BLaER1 (cell line): ENCODE measurements at regions not wholly inside any gene's neighbourhood (a gene's known extent, or its start where the extent isn't known, plus 50 kb on each side); places are given as distances from the start of the nearest gene placed in this dataset.

Experiments
- H3K27ac ChIP-seq: shearing (Covaris generic); formaldehyde crosslinking; 2 replicates; pipeline ENCODE4 v1.8.1; 2022
- H3K27me3 ChIP-seq: shearing (Covaris generic); formaldehyde crosslinking; 2 replicates; pipeline ENCODE4 v1.8.1; 2022
- H3K36me3 ChIP-seq: shearing (Covaris generic); formaldehyde crosslinking; 2 replicates; pipeline ENCODE4 v1.8.1; 2022
- H3K4me1 ChIP-seq: shearing (Covaris generic); formaldehyde crosslinking; 2 replicates; pipeline ENCODE4 v1.8.1; 2022
- H3K4me2 ChIP-seq: shearing (Covaris generic); formaldehyde crosslinking; 2 replicates; pipeline ENCODE4 v1.8.1; 2022
- H3K4me3 ChIP-seq: shearing (Covaris generic); formaldehyde crosslinking; 2 replicates; pipeline ENCODE4 v1.8.1; 2022
- H3K9ac ChIP-seq: shearing (Covaris generic); formaldehyde crosslinking; 2 replicates; pipeline ENCODE4 v1.8.1; 2022
- H3K9me3 ChIP-seq: shearing (Covaris generic); formaldehyde crosslinking; 2 replicates; pipeline ENCODE4 v1.8.1; 2022
- H4K20me1 ChIP-seq: shearing (Covaris generic); formaldehyde crosslinking; 2 replicates; pipeline ENCODE4 v1.8.1; 2022
- Cebpa-rat ChIP-seq: shearing (Covaris generic); IDR thresholded peaks from 2 replicates; pipeline ENCODE4 v1.8.1; 2022

GRCh38 chr20:59469267-59470252 lies 134.8 kb upstream of the PHACTR3 start:
- no peak for TF ChIP-seq Cebpa-rat
- Histone ChIP-seq H3K4me2 (peak overlapping the region; percentile 72), H3K9ac (peak overlapping the region; percentile 39; the same call in 1 of the 2 replicates), H3K9me3 (no peaks in the 10 kb centered on the region), H3K4me1 (peaks cover 68% of the 10 kb centered on the region), H3K27me3 (peaks cover 35% of the 10 kb centered on the region), H3K36me3 (no peaks in the 10 kb centered on the region), H3K27ac (peak overlapping the region; percentile 52), H4K20me1 (no peaks in the 10 kb centered on the region), H3K4me3 (peak overlapping the region; percentile 17; the same call in 1 of the 2 replicates)

- no peaks in the 10 kb centered on the region for H3K36me3 ChIP-seq
- H3K27ac ChIP-seq = peak overlapping the region; percentile 52
- H4K20me1 ChIP-seq = no peaks in the 10 kb centered on the region
- peak overlapping the region; percentile 72 for H3K4me2 ChIP-seq
- TF ChIP-seq Cebpa-rat = no peak
- H3K4me3 ChIP-seq = 0 out of 2 replicates have a peak overlapping the region, but pooled peaks have one; percentile 17
- no peaks in the 10 kb centered on the region for H3K9me3 ChIP-seq
- peaks cover 60% of the 10 kb centered on the region for H3K4me1 ChIP-seq
- H3K9ac ChIP-seq = no peak overlapping the region
- H3K27me3 ChIP-seq = peaks cover 35% of the 10 kb centered on the region
These were observed 133.8 kb upstream of the PHACTR3 start for GRCh38 chr20:59470521-59470920.

DNA sequence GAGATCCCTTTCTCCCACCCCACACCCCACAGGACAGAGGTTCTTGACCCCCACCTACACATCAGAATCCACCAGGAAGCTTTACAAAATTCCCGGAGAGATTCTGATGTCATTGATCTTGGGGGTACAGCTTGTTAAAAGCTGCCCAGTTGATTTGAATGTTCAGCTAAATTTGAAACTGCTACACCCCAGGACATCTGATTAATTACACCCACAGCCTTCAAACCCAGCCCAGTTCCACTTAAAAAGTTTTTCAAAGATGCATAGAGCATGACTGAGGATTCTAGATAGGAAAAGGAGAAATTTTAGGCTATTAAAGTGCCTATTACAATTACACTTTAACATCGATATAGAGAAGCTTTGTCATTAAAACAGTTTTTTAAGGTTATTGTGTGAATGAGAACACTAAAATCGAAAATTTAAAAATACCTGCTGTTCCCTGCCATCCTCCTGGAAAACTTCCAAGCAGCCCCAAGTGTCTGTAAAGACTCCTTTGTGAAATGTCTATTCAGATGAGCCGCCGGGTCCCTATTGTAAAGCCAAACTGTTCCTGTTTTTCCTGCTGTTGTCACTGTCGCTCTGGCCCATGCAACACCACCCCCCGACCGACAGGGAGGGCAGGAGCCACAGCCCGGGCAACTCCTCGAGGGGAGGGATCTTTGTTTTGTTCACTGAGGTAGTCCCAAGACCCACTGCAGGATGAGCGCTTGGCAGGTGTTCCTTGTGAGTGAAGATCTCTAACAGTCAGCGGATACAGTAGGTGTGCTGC lies 132.5 kb upstream of the PHACTR3 start:
- no peaks in the 10 kb centered on the region for H3K36me3 ChIP-seq
- H3K27me3 ChIP-seq = peaks cover 35% of the 10 kb centered on the region
- peaks cover 47% of the 10 kb centered on the region for H3K4me1 ChIP-seq
- no peak overlapping the region for H3K4me3 ChIP-seq
- H3K4me2 ChIP-seq = peak overlapping the region; percentile 72; the same call in 1 of the 2 replicates
- no peaks in the 10 kb centered on the region for H4K20me1 ChIP-seq
- H3K27ac ChIP-seq = no peak overlapping the region
- no peak overlapping the region for H3K9ac ChIP-seq
- no peak for TF ChIP-seq Cebpa-rat
- H3K9me3 ChIP-seq = no peaks in the 10 kb centered on the region

- TF ChIP-seq Cebpa-rat = no peak
- Histone ChIP-seq H3K4me2 (no peak overlapping the region), H3K9me3 (no peaks in the 10 kb centered on the region), H4K20me1 (no peaks in the 10 kb centered on the region), H3K27me3 (peaks cover 35% of the 10 kb centered on the region), H3K36me3 (no peaks in the 10 kb centered on the region), H3K4me3 (no peak overlapping the region), H3K27ac (no peak overlapping the region), H3K9ac (no peak overlapping the region), H3K4me1 (peaks cover 28% of the 10 kb centered on the region)
These were observed 130.6 kb upstream of the PHACTR3 start for GRCh38 chr20:59473742-59474141.

DNA sequence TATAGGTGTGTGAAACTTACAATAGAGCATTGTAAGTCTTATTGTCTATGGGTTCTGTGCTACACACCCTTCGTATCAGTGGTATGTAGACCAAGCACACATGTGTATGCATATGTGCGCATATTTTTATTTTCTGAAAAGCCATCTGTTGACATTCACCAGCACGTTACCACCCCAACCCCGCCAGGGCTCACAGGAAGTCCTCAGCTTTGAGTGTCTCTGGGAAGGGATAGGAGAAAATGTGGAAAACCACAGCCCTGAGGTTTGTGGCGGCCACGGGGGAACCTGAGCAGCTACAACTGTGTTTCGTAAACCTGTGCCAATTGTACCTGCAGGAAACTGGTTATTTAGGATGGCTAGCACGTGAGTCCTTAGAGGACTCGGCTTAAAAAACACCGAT lies 123.3 kb upstream of the PHACTR3 start:
- Histone ChIP-seq H3K9me3 (no peaks in the 10 kb centered on the region), H4K20me1 (no peaks in the 10 kb centered on the region), H3K27me3 (no peaks in the 10 kb centered on the region), H3K4me1 (peaks cover 10% of the 10 kb centered on the region), H3K4me3 (no peak overlapping the region), H3K4me2 (peak overlapping the region; percentile 20), H3K9ac (no peak overlapping the region), H3K36me3 (no peaks in the 10 kb centered on the region), H3K27ac (no peak overlapping the region)
- no peak for TF ChIP-seq Cebpa-rat

DNA sequence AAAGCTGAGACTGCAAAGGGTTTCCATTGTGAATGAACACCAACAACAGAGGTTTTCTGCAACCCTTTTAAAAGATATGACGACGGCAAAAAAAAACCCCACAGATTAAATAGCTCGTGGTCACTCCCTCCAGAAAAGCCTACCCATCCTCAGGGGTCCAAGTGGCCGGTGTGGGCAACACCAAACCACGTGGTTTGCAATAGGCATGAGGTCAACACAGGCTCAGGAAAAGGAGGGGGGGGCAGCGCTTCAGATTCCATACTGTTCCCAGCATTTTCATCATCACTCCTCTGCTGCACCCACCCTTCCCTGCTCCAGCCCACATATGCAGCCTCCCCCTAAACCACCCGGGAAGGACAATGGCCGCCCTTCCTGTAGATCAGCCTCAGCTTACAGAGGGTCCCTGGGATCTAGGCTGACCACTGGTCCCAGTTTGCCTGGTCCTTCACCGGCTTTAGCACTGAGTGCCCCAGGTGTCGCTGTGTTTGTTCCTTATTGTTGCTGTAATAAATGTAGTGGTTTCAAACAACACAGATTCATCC lies 122.8 kb upstream of the PHACTR3 start:
- H3K27me3 ChIP-seq = no peaks in the 10 kb centered on the region

DNA sequence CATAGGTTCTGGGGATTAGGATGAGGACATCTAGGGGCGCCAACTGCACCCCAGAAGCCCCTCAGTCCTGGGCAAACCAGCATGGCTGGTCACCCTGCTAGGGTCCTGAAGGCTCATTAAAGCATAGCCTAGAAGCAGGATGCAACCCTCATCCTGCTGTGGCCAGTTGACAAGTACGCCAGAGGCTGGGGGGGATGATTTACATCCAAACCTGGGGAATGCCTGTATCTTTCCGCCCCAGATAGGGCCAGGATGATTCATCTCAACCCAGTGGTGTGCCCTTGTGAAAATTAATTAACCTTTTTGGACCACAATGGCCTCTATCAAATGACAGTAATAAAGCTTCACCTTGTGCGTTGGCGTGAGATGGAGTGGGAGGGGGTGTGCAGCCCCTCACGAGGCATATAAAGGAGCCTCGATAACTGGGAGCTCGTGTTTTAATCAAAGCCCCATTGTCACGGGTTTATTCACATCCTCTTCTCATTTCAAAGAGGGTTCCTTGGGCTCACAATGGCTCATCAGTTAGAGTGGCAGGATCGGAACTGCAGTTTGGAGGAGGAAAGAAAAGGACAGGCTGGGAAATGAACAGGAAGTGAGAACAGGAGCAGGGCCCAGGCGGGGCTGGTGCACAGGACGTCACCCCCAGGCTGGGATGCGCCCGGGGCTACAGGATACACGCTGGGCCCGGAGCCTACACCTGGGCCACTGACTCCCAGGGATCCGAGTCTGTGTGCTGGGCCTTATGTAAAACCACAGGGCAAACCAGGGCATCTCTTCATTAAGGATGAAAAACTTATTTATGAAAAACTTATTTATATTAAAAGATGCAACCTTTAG lies 121.8 kb upstream of the PHACTR3 start:
- no peak for TF ChIP-seq Cebpa-rat
- H3K27ac ChIP-seq = no peak overlapping the region
- H3K4me3 ChIP-seq = no peak overlapping the region
- no peaks in the 10 kb centered on the region for H3K9me3 ChIP-seq
- no peak overlapping the region for H3K4me2 ChIP-seq
- no peaks in the 10 kb centered on the region for H4K20me1 ChIP-seq
- H3K9ac ChIP-seq = no peak overlapping the region
- no peaks in the 10 kb centered on the region for H3K27me3 ChIP-seq
- peaks cover 10% of the 10 kb centered on the region for H3K4me1 ChIP-seq
- H3K36me3 ChIP-seq = no peaks in the 10 kb centered on the region

More for the DNA sequence above, 122.8 kb upstream of the PHACTR3 start:
- peaks cover 10% of the 10 kb centered on the region for H3K4me1 ChIP-seq
- peak overlapping the region; percentile 20 for H3K4me2 ChIP-seq
- no peak overlapping the region for H3K9ac ChIP-seq
- no peaks in the 10 kb centered on the region for H3K36me3 ChIP-seq
- no peaks in the 10 kb centered on the region for H4K20me1 ChIP-seq
- H3K9me3 ChIP-seq = no peaks in the 10 kb centered on the region
- H3K27ac ChIP-seq = no peak overlapping the region
- no peak overlapping the region for H3K4me3 ChIP-seq
- TF ChIP-seq Cebpa-rat = no peak

DNA sequence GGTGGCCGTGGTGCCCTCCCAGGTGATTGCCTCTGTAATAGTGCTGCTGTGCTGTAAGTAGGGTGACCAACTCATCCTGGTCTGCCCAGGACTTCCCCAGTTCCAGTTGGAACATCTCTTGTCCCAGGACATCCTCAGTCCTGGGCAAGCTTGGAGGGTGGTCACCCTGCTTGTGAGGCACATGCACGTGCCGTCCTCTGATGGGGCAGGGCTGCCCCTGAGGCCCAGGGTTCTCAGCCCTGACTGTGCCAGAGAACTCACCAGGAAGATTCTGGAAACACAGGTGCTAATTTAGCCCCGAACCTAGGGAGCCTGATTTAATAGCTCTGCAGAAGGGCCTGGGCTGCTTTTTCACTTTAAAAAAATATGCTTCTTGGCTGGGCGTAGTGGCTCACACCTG lies 120.9 kb upstream of the PHACTR3 start:
- Histone ChIP-seq H3K4me1 (peaks cover 10% of the 10 kb centered on the region), H3K27me3 (no peaks in the 10 kb centered on the region), H4K20me1 (no peaks in the 10 kb centered on the region), H3K27ac (no peak overlapping the region), H3K4me3 (no peak overlapping the region), H3K4me2 (no peak overlapping the region), H3K9me3 (no peaks in the 10 kb centered on the region), H3K36me3 (no peaks in the 10 kb centered on the region), H3K9ac (no peak overlapping the region)
- TF ChIP-seq Cebpa-rat = no peak

DNA sequence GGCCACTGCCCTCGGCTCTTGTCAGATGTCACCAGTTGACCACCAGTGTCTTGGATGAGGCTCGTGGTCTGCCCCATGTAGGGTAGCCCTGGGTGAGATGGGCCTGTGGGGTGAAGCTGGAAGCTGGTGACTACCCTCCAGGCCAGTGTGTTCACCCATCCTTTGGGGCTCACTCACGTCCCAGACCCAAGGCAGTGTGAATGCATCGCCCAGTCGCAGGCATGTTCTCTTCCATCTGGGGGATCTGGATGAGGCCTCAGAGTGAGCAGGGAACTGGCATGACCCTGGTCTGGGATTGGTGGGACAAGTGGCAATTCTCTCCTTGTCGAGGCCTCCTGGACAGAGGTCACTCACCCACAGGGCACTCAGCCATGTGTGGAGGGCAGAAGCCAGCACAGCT lies 120.1 kb upstream of the PHACTR3 start:
- H3K27ac ChIP-seq = no peak overlapping the region
- no peak for TF ChIP-seq Cebpa-rat
- H3K9ac ChIP-seq = no peak overlapping the region
- no peaks in the 10 kb centered on the region for H4K20me1 ChIP-seq
- H3K4me3 ChIP-seq = no peak overlapping the region
- H3K4me1 ChIP-seq = peaks cover 10% of the 10 kb centered on the region
- H3K4me2 ChIP-seq = no peak overlapping the region
- H3K9me3 ChIP-seq = no peaks in the 10 kb centered on the region
- H3K27me3 ChIP-seq = no peaks in the 10 kb centered on the region
- H3K36me3 ChIP-seq = no peaks in the 10 kb centered on the region
